K562 (cell line): ENCODE measurements at regions not wholly inside any gene's neighbourhood (a gene's known extent, or its start where the extent isn't known, plus 50 kb on each side); places are given as distances from the start of the nearest gene placed in this dataset.

Experiments
- FOXK1 ChIP-seq: sonication (generic); formaldehyde crosslinking; IDR thresholded peaks from 2 replicates; pipeline ENCODE4 v1.8.0; 2022; ENCODE audit warnings: missing genetic modification reagents, mild to moderate bottlenecking, borderline replicate concordance
- GATA2 ChIP-seq: sonication (generic); formaldehyde crosslinking; IDR thresholded peaks from 2 replicates; pipeline ENCODE4 v1.4.0; 2020; ENCODE audit warnings: mild to moderate bottlenecking, missing genetic modification reagents
- JUN ChIP-seq, 2 experiments: sonication (generic) in 1 of 2; formaldehyde crosslinking in 1 of 2; IDR thresholded peaks; 2 replicates each; pipeline versions ENCODE4 v1.6.1 to v1.8.0; 2012 to 2022; ENCODE audit warnings: borderline replicate concordance in 2 of 2, mild to moderate bottlenecking in 2 of 2, improper control_type of control experiment in 1 of 2, low read depth in 1 of 2, low read length in 1 of 2, missing genetic modification reagents in 1 of 2
- KLF10 ChIP-seq: fragments of 250-450 bp; sonication (Bioruptor Pico); IDR thresholded peaks from 2 replicates; pipeline ENCODE4 v1.6.1; 2021; ENCODE audit warnings: matching md5 sums
- MAZ ChIP-seq, 2 experiments: fragments of 450-650 bp in 1 of 2; sonication (generic) in 1 of 2; formaldehyde crosslinking; IDR thresholded peaks in 1 of 2; conservative IDR thresholded peaks in 1 of 2; 2 replicates each; pipeline versions ENCODE4 v1.4.0 to v1.5.0; 2020; ENCODE audit warnings: mild to moderate bottlenecking in 1 of 2, missing genetic modification reagents in 1 of 2
- NEUROD1 ChIP-seq: fragments of 150-350 bp; IDR thresholded peaks from 2 replicates; pipeline ENCODE4 v1.6.1; 2014; ENCODE audit warnings: borderline replicate concordance, low read length, low read depth; ENCODE audit not compliant: partially characterized antibody
- POLR2A ChIP-seq: fragments of 450-650 bp; conservative IDR thresholded peaks from 2 replicates; pipeline ENCODE4 v1.6.1; 2016
- SIRT6 ChIP-seq: IDR thresholded peaks from one replicate; pipeline ENCODE4 v1.6.1; 2012; ENCODE audit warnings: low read depth, mild to moderate bottlenecking, control low read depth, inconsistent platforms, low read length, moderate library complexity
- ZBTB8A ChIP-seq: fragments of 450-650 bp; IDR thresholded peaks from 2 replicates; pipeline ENCODE4 v1.6.1; 2018; ENCODE audit warnings: mild to moderate bottlenecking, moderate library complexity; ENCODE audit not compliant: partially characterized antibody
- ZNF143 ChIP-seq: sonication (generic); formaldehyde crosslinking; IDR thresholded peaks from 2 replicates; pipeline ENCODE4 v1.9.0; 2022; ENCODE audit warnings: mild to moderate bottlenecking, missing genetic modification reagents
- TF ChIP-seq, protein P1 (sequence below), 3 experiments: IDR thresholded peaks in 2 of 3; conservative IDR thresholded peaks in 1 of 3; 2 replicates each; pipeline ENCODE4 v1.5.1; 2011 to 2012; ENCODE audit warnings: low read length in 3 of 3, mild to moderate bottlenecking in 3 of 3, control low read depth in 2 of 3, improper control_type of control experiment in 1 of 3, inconsistent platforms in 1 of 3, low read depth in 1 of 3, mixed read lengths in 1 of 3, moderate library complexity in 1 of 3; ENCODE audit not compliant: insufficient read depth in 2 of 3
- TF ChIP-seq, protein P2 (sequence below): sonication (generic); formaldehyde crosslinking; IDR thresholded peaks from 2 replicates; pipeline ENCODE4 v1.8.1; 2022; ENCODE audit warnings: missing genetic modification reagents

DNA sequence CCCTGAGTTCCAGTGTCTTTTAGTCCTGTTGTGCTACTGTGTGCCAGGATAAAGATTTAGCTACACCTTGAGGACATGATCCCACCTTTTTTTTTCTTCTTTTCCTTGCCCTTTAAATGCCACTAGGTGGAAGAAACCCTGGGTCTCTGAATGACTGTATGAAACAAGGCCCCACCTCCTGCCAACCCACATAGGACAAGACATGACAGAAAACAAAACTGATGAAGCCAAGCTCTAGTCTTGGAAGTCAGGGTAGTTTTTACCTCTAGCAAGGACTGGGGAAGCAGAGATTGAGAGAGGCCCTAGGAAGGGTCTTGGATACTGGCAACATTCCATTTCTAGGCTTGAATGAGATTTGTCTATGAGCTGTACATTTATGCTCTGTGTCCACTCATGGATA, 410.7 kb downstream of the MIAT start:
- TF ChIP-seq ZBTB8A (no peak), POLR2A (no peak), SIRT6 (no peak), KLF10 (CRISPR knock-in tag) (no peak), MAZ (CRISPR knock-in tag; conservative IDR thresholded peaks at IDR 0.05 in 1 of 2, IDR thresholded peaks at IDR 0.05 in 1 of 2) (no peak), JUN (IDR thresholded peaks at IDR 0.05; ENCODE audit: borderline replicate concordance, low read depth, low read length) (no peak), JUN (CRISPR knock-in tag; IDR thresholded peaks at IDR 0.05; ENCODE audit: borderline replicate concordance) (no peak), ZNF143 (no peak), FOXK1 (no peak), GATA2 (CRISPR knock-in tag) (no peak), NEUROD1 (no peak)
- TF ChIP-seq, protein P1, sequence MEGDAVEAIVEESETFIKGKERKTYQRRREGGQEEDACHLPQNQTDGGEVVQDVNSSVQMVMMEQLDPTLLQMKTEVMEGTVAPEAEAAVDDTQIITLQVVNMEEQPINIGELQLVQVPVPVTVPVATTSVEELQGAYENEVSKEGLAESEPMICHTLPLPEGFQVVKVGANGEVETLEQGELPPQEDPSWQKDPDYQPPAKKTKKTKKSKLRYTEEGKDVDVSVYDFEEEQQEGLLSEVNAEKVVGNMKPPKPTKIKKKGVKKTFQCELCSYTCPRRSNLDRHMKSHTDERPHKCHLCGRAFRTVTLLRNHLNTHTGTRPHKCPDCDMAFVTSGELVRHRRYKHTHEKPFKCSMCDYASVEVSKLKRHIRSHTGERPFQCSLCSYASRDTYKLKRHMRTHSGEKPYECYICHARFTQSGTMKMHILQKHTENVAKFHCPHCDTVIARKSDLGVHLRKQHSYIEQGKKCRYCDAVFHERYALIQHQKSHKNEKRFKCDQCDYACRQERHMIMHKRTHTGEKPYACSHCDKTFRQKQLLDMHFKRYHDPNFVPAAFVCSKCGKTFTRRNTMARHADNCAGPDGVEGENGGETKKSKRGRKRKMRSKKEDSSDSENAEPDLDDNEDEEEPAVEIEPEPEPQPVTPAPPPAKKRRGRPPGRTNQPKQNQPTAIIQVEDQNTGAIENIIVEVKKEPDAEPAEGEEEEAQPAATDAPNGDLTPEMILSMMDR (IDR thresholded peaks at IDR 0.05 in 2 of 3, conservative IDR thresholded peaks at IDR 0.05 in 1 of 3; ENCODE audit: insufficient read depth in 2 of 3, low read depth in 1 of 3, low read length in 3 of 3) = no peak
- TF ChIP-seq, protein P2, sequence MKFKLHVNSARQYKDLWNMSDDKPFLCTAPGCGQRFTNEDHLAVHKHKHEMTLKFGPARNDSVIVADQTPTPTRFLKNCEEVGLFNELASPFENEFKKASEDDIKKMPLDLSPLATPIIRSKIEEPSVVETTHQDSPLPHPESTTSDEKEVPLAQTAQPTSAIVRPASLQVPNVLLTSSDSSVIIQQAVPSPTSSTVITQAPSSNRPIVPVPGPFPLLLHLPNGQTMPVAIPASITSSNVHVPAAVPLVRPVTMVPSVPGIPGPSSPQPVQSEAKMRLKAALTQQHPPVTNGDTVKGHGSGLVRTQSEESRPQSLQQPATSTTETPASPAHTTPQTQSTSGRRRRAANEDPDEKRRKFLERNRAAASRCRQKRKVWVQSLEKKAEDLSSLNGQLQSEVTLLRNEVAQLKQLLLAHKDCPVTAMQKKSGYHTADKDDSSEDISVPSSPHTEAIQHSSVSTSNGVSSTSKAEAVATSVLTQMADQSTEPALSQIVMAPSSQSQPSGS (CRISPR knock-in tag) = no peak
